A673 (cell line): ENCODE measurements at regions not wholly inside any gene's neighbourhood (a gene's known extent, or its start where the extent isn't known, plus 50 kb on each side); places are given as distances from the start of the nearest gene placed in this dataset.

Source experiments
- BruUV-seq: library from RNA; stranded (reverse); fragments of 400-500 nt; replicated peaks from 2 replicates; lab custom pipeline; 2021; lab: Mats Ljungman, UMichigan
- CTCF ChIA-PET: fragments of 300-600 bp; sonication (Branson Sonifier 250); formaldehyde crosslinking; loops from one replicate; lab custom pipeline; 2022; ENCODE audit warnings: antibody characterized with exemption; lab: Charles Lee
- POLR2A ChIA-PET: fragments of 300-600 bp; sonication (Branson Sonifier 250); formaldehyde crosslinking; loops from one replicate; lab custom pipeline; 2022; ENCODE audit warnings: antibody characterized with exemption; ENCODE audit not compliant: low non-redundant PET; lab: Charles Lee
- DNase-seq: peaks from one replicate; pipeline ENCODE4 v3.0.0-alpha.2; 2015; ENCODE audit warnings: low spot score
- H3K27ac ChIP-seq: fragments of 200-600 bp; sonication (generic); 2 replicates; pipeline ENCODE4 v1.5.1; 2016; ENCODE audit warnings: mixed run types, low read depth, mild to moderate bottlenecking, mixed read lengths, antibody characterized with exemption, low read length; ENCODE audit not compliant: poor library complexity, severe bottlenecking
- H3K27me3 ChIP-seq: fragments of 200-600 bp; sonication (generic); replicated peaks from 2 replicates; pipeline ENCODE4 v1.6.1; 2017; ENCODE audit warnings: mixed run types, low read depth, mild to moderate bottlenecking, mixed read lengths, antibody characterized with exemption, low read length; ENCODE audit not compliant: insufficient read depth, poor library complexity
- H3K36me3 ChIP-seq: fragments of 200-600 bp; sonication (generic); 2 replicates; pipeline ENCODE4 v1.6.1; 2016; ENCODE audit warnings: mixed run types, mild to moderate bottlenecking, mixed read lengths, antibody characterized with exemption, low read length; ENCODE audit not compliant: insufficient read depth, poor library complexity, severe bottlenecking
- H3K4me1 ChIP-seq: fragments of 200-600 bp; sonication (generic); 2 replicates; pipeline ENCODE4 v1.6.1; 2017; ENCODE audit warnings: mixed run types, mild to moderate bottlenecking, mixed read lengths, antibody characterized with exemption, low read length; ENCODE audit not compliant: insufficient read depth, poor library complexity, severe bottlenecking
- H3K4me3 ChIP-seq: fragments of 200-600 bp; sonication (generic); 2 replicates; pipeline ENCODE4 v1.5.1; 2016; ENCODE audit warnings: low read depth, mixed run types, mild to moderate bottlenecking, mixed read lengths, low read length; ENCODE audit not compliant: poor library complexity, severe bottlenecking
- H3K9me3 ChIP-seq: fragments of 200-600 bp; sonication (generic); 2 replicates; pipeline ENCODE4 v1.6.1; 2016; ENCODE audit warnings: mixed run types, low read depth, mild to moderate bottlenecking, mixed read lengths, antibody characterized with exemption, low read length; ENCODE audit not compliant: poor library complexity, severe bottlenecking
- CTCF ChIP-seq: fragments of 300-800, 200-600 bp; sonication (generic); conservative IDR thresholded peaks from 2 replicates; pipeline ENCODE4 v1.5.1; 2017; ENCODE audit warnings: low read depth, mild to moderate bottlenecking, antibody characterized with exemption, low read length, moderate library complexity, mixed read lengths
- EZH2 ChIP-seq: fragments of 200-600 bp; sonication (generic); IDR thresholded peaks from 2 replicates; pipeline ENCODE4 v1.6.1; 2017; ENCODE audit warnings: borderline replicate concordance, low read depth, mild to moderate bottlenecking, mixed read lengths, antibody characterized with exemption, low read length; ENCODE audit not compliant: poor library complexity, severe bottlenecking
- intact Hi-C: fragments of 100-400 bp; cut with micrococcal nuclease; formaldehyde crosslinking; loops from one replicate; pipeline ENCODE4 v1.10.0; 2022; ENCODE audit not compliant: unreplicated experiment

GRCh38 chr2:225270861-225271260, 128.6 kb upstream of the NYAP2 start:
- no peak overlapping the region for H3K27ac ChIP-seq
- no peaks in the 10 kb centered on the region for H3K9me3 ChIP-seq
- no TSS peak for BruUV-seq
- CTCF ChIA-PET = interaction anchor here (1.1 kb wide), 1 partner anchor 457 kb away, joined by 4 read pairs; no protein-coding TSS in a partner anchor
- no peaks in the 10 kb centered on the region for H3K27me3 ChIP-seq
- intact Hi-C loops = no loop called here
- peaks cover 3% of the 10 kb centered on the region for H3K4me1 ChIP-seq
- TF ChIP-seq EZH2 = no peak
- 0 out of 2 replicates have a peak, but pooled peaks have one; percentile 13 for TF ChIP-seq CTCF
- peak; percentile 79 for DNase-seq
- H3K4me3 ChIP-seq = no peak overlapping the region
- POLR2A ChIA-PET = no interaction called here
- H3K36me3 ChIP-seq = no peaks in the 10 kb centered on the region

- no peak for DNase-seq
- Histone ChIP-seq H3K27me3 (no peaks in the 10 kb centered on the region), H3K27ac (no peak overlapping the region), H3K4me3 (no peak overlapping the region), H3K36me3 (no peaks in the 10 kb centered on the region), H3K4me1 (peaks cover 2% of the 10 kb centered on the region), H3K9me3 (no peaks in the 10 kb centered on the region)
- ChIA-PET CTCF (no interaction called here), POLR2A (no interaction called here)
- intact Hi-C loops = no loop called here
- no TSS peak for BruUV-seq
- no peak for TF ChIP-seq EZH2
- TF ChIP-seq CTCF = no peak
These were observed 129.5 kb upstream of the NYAP2 start for GRCh38 chr2:225270053-225270452.

GRCh38 chr2:225254363-225254762, 145.1 kb upstream of the NYAP2 start:
- no peaks in the 10 kb centered on the region for H3K27me3 ChIP-seq
- H3K4me3 ChIP-seq = no peak overlapping the region
- no TSS peak for BruUV-seq
- POLR2A ChIA-PET = no interaction called here
- H3K27ac ChIP-seq = no peak overlapping the region
- H3K36me3 ChIP-seq = no peaks in the 10 kb centered on the region
- H3K4me1 ChIP-seq = no peaks in the 10 kb centered on the region
- DNase-seq = no peak
- intact Hi-C loops = no loop called here
- TF ChIP-seq CTCF (no peak), EZH2 (no peak)
- H3K9me3 ChIP-seq = no peaks in the 10 kb centered on the region
- CTCF ChIA-PET = no interaction called here
